Fibroblast of lung (primary cell): ENCODE measurements at regions not wholly inside any gene's neighbourhood (a gene's known extent, or its start where the extent isn't known, plus 50 kb on each side); places are given as distances from the start of the nearest gene placed in this dataset.

Experiments
- EZH2 ChIP-seq: IDR thresholded peaks from 2 replicates; pipeline ENCODE4 v1.5.1; 2012; ENCODE audit warnings: low read length, control low read depth, mild to moderate bottlenecking; ENCODE audit errors: missing control alignments
- TF ChIP-seq, protein P1 (sequence below), 2 donors: IDR thresholded peaks in 1 of 2; conservative IDR thresholded peaks in 1 of 2; 1 replicate in 1 of 2; 2 replicates in 1 of 2; pipeline ENCODE4 v1.5.1; 2011 to 2012; ENCODE audit warnings: low read length in 2 of 2, control low read depth in 1 of 2, inconsistent platforms in 1 of 2, low read depth in 1 of 2, mild to moderate bottlenecking in 1 of 2

DNA sequence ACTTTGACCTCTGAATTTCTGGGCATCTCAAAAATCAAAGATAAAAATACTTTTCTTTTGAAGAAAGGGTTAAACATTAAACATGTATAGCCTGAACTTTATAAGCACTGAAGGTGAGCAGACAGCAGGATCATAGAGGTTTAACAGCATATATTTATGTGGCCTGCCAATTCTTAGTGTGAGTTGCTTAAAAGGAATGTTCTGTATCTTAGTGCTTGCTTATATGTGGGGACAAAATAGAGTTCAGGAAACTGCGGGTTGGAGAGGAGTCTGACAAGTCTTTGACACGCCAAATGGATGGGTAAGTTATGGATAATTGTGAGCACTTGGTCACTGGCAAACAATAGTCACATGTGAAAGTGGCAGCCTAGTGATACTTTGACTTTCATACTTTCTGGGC lies 1419.4 kb upstream of the SPRY2 start:
- TF ChIP-seq, protein P1, sequence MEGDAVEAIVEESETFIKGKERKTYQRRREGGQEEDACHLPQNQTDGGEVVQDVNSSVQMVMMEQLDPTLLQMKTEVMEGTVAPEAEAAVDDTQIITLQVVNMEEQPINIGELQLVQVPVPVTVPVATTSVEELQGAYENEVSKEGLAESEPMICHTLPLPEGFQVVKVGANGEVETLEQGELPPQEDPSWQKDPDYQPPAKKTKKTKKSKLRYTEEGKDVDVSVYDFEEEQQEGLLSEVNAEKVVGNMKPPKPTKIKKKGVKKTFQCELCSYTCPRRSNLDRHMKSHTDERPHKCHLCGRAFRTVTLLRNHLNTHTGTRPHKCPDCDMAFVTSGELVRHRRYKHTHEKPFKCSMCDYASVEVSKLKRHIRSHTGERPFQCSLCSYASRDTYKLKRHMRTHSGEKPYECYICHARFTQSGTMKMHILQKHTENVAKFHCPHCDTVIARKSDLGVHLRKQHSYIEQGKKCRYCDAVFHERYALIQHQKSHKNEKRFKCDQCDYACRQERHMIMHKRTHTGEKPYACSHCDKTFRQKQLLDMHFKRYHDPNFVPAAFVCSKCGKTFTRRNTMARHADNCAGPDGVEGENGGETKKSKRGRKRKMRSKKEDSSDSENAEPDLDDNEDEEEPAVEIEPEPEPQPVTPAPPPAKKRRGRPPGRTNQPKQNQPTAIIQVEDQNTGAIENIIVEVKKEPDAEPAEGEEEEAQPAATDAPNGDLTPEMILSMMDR (conservative IDR thresholded peaks at IDR 0.05 in 1 of 2, IDR thresholded peaks at IDR 0.05 in 1 of 2; ENCODE audit: low read depth in 1 of 2, low read length in 2 of 2) = no peak
- no peak for TF ChIP-seq EZH2
